AG04449 (cell line): ENCODE measurements at regions not wholly inside any gene's neighbourhood (a gene's known extent, or its start where the extent isn't known, plus 50 kb on each side); places are given as distances from the start of the nearest gene placed in this dataset.

Source experiments
- CTCF ChIA-PET: fragments of 350-600 bp; formaldehyde crosslinking; extraction: SDS; loops from one replicate; lab custom pipeline; 2021; ENCODE audit warnings: antibody characterized with exemption; lab: Yijun Ruan, JAX
- POLR2A ChIA-PET: fragments of 400-600, 350-600 bp; formaldehyde crosslinking; extraction: SDS; loops from one replicate; lab custom pipeline; 2020; ENCODE audit warnings: antibody characterized with exemption, inconsistent platforms; lab: Yijun Ruan, JAX
- DNase-seq: peaks from one replicate; pipeline ENCODE4 v3.0.0-alpha.2; 2010; ENCODE audit warnings: low read depth, low spot score
- H3K4me3 ChIP-seq: 2 replicates; pipeline ENCODE4 v1.5.1; 2011; ENCODE audit warnings: low read depth, mild to moderate bottlenecking, control low read depth, low read length
- TF ChIP-seq, protein P1 (sequence below): IDR thresholded peaks from one replicate; pipeline ENCODE4 v1.5.1; 2011; ENCODE audit warnings: mild to moderate bottlenecking, moderate library complexity, low read length, control low read depth, inconsistent platforms; ENCODE audit not compliant: insufficient read depth; ENCODE audit errors: missing control alignments

DNA sequence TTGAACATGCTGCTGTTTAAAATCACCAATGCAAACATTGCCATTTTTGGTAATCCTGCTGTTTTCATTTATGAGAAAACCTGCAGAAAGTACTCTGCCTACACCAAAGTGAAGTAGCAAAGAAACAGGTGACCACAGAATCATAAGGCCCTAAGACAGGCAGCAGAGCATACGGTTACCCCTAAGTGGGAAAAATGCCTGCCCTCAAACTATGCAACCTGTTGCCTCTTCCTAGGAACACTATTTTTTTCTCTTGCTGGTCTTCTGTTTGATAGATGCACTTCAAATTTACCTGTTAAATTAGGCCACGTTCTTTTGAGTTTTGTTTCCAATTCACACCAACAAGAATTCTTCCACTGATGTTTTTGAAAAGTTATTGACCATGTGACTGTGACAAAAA lies 89.5 kb upstream of the RAB4A start:
- ChIA-PET CTCF (no interaction called here), POLR2A (no interaction called here)
- TF ChIP-seq, protein P1, sequence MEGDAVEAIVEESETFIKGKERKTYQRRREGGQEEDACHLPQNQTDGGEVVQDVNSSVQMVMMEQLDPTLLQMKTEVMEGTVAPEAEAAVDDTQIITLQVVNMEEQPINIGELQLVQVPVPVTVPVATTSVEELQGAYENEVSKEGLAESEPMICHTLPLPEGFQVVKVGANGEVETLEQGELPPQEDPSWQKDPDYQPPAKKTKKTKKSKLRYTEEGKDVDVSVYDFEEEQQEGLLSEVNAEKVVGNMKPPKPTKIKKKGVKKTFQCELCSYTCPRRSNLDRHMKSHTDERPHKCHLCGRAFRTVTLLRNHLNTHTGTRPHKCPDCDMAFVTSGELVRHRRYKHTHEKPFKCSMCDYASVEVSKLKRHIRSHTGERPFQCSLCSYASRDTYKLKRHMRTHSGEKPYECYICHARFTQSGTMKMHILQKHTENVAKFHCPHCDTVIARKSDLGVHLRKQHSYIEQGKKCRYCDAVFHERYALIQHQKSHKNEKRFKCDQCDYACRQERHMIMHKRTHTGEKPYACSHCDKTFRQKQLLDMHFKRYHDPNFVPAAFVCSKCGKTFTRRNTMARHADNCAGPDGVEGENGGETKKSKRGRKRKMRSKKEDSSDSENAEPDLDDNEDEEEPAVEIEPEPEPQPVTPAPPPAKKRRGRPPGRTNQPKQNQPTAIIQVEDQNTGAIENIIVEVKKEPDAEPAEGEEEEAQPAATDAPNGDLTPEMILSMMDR: no peak
- DNase-seq: no peak
- no peak overlapping the region for H3K4me3 ChIP-seq

DNA sequence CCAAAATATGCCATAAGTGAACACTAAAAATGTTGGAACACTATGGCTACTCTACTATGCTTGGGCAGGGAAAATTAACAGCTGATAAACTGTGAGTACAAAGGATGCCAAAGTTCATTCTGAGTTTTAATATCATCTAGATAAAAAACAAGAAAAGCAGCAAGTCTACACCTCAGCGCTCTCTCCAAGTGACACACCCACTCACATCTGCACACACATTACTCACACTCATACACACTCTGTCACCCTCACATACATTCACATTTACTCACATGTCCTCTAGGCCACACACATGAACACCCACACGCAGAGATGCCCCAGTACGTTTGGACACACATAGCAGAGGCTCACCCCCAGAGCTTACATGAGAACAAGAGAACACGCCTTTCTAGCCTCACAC lies 87.3 kb upstream of the RAB4A start:
- POLR2A ChIA-PET: no interaction called here
- TF ChIP-seq, protein P1: no peak
- H3K4me3 ChIP-seq: no peak overlapping the region
- no peak for DNase-seq
- CTCF ChIA-PET: no interaction called here

DNA sequence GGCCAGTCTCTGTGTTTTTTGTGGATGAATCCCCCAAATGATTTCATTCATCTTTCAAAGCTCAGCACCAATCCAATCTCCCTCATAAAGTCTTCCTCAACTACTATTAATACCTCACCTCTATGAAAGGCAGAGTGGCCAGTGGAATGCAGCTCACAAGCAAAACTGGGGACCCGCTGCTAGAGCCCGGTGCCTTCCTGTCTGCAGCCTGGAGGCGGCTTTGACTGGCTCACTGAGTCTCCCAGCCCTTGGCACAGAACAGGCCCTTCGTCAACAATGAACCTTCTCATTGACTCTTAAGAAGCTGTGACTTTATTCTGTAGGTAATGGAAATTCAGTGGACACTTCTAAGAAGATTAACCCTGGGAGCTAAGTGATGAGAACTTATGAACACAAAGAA lies 86.8 kb upstream of the RAB4A start:
- ChIA-PET POLR2A (no interaction called here), CTCF (no interaction called here)

DNA sequence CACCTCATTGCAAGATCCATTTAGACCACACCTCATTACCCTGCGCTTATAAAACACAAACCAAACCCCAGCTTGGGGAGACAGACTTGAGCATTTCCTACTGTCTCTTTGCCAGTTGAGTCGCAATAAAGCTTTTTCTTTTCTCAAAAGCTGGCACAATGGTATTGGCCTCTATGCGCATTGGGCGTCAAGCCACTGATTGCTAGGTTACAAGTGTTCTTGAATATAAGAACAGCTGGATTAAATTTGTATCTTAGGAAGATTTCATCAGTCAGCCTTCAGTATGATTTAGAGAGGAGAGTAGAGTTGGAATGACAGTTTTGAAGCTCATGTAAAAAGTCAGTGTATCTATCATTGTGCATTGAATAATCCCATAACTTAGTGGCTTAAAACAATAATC lies 84.9 kb upstream of the RAB4A start:
- ChIA-PET POLR2A (no interaction called here), CTCF (no interaction called here)
- no peak for DNase-seq
- H3K4me3 ChIP-seq: no peak overlapping the region
- TF ChIP-seq, protein P1: no peak

More for the DNA sequence above, 86.8 kb upstream of the RAB4A start:
- H3K4me3 ChIP-seq: no peak overlapping the region
- TF ChIP-seq, protein P1: no peak
- DNase-seq: no peak

DNA sequence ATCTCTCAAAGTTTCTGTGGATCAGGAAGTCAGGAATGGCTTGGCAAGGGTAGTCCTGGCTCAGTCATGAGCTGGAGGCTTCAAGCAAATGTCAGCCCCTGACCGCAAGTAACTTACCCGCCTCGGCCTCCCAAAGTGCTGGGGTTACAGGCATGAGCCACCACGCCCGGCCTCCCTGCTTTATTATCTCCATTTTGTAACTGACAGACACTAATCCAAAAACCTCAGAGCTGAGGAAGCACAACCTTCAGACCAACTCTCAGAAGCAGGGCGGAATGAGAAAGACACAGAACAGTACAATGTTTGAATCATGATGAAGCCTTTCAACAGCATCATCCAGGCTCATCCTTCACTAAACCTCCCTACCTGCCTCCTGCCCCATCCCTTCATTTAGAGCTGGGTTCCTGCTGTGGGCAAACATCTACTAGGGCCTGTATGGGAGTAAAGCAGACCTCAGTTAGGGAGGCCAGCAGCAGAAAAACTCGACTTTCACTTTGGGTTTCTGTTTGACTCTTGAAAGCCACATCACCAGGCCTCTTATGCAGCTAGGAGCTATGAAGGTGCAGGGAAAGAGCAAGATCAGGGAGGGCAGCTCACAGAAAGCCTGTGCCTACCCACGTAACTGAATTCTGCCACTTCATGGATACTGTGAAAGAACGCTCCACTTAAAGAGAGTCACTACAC lies 84.4 kb upstream of the RAB4A start:
- ChIA-PET CTCF (no interaction called here), POLR2A (no interaction called here)
- no peak for DNase-seq
- H3K4me3 ChIP-seq: no peak overlapping the region
- TF ChIP-seq, protein P1: no peak

- TF ChIP-seq, protein P1: no peak
- no peak overlapping the region for H3K4me3 ChIP-seq
- DNase-seq: no peak
- ChIA-PET CTCF (interaction anchor here (1.0 to 1.1 kb wide), 2 partner anchors 18 to 37 kb away, joined by 4 to 5 read pairs; no protein-coding TSS in a partner anchor), POLR2A (no interaction called here)
Observed at GRCh38 chr1:229190057-229190575, 80.8 kb upstream of the RAB4A start.
